CD14-positive monocyte (primary cell): ENCODE measurements at regions not wholly inside any gene's neighbourhood (a gene's known extent, or its start where the extent isn't known, plus 50 kb on each side); places are given as distances from the start of the nearest gene placed in this dataset.

Experiments used
- DNase-seq, 3 donors: peaks; one replicate each; pipeline ENCODE4 v3.0.0-alpha.2; 2011 to 2022
- H2AFZ ChIP-seq: 2 replicates; pipeline ENCODE4 v1.6.0; 2012; ENCODE audit warnings: mild to moderate bottlenecking, low read depth, low read length, inconsistent platforms; ENCODE audit not compliant: insufficient read depth, poor library complexity, severe bottlenecking
- H3K27ac ChIP-seq, 2 donors: 1 replicate in 1 of 2; 2 replicates in 1 of 2; pipeline ENCODE4 v1.5.1; 2012 to 2013; ENCODE audit warnings: low read length in 2 of 2, control low read depth in 1 of 2, inconsistent platforms in 1 of 2, low read depth in 1 of 2, mild to moderate bottlenecking in 1 of 2
- H3K27me3 ChIP-seq, 2 donors: one replicate each; pipeline versions ENCODE4 v1.6.0 to v1.6.1; 2011 to 2013; ENCODE audit warnings: low read length in 2 of 2; ENCODE audit not compliant: control insufficient read depth in 2 of 2, insufficient read depth in 2 of 2
- H3K36me3 ChIP-seq, 2 donors: replicated peaks in 1 of 2; 1 replicate in 1 of 2; 2 replicates in 1 of 2; pipeline versions ENCODE4 v1.5.1 to v1.6.1; 2012 to 2013; ENCODE audit warnings: low read length in 2 of 2, control low read depth in 1 of 2, inconsistent platforms in 1 of 2, mild to moderate bottlenecking in 1 of 2; ENCODE audit not compliant: insufficient read depth in 2 of 2, control insufficient read depth in 1 of 2
- H3K4me1 ChIP-seq, 2 donors: 1 replicate in 1 of 2; 2 replicates in 1 of 2; pipeline versions ENCODE4 v1.5.1 to v1.6.1; 2012 to 2013; ENCODE audit warnings: low read length in 2 of 2, control low read depth in 1 of 2, inconsistent platforms in 1 of 2, mild to moderate bottlenecking in 1 of 2, moderate library complexity in 1 of 2; ENCODE audit not compliant: insufficient read depth in 2 of 2, control insufficient read depth in 1 of 2
- H3K4me2 ChIP-seq: replicated peaks from 2 replicates; pipeline ENCODE3; 2012; ENCODE audit warnings: low read length, moderate library complexity, mild to moderate bottlenecking; ENCODE audit not compliant: poor library complexity, severe bottlenecking; ENCODE audit errors: extremely low read depth
- H3K4me3 ChIP-seq, 3 experiments: fragments of 200-600 bp in 1 of 3; sonication (generic) in 1 of 3; replicated peaks in 1 of 3; 1 replicate in 2 of 3; 2 replicates in 1 of 3; pipeline ENCODE4 v1.5.1; 2011 to 2013; ENCODE audit warnings: low read length in 3 of 3, mild to moderate bottlenecking in 3 of 3, control low read depth in 2 of 3, low read depth in 2 of 3, inconsistent platforms in 1 of 3, moderate library complexity in 1 of 3
- H3K79me2 ChIP-seq: 2 replicates; pipeline ENCODE4 v1.6.0; 2012; ENCODE audit warnings: mild to moderate bottlenecking, control low read depth, inconsistent platforms, low read length, moderate library complexity; ENCODE audit not compliant: insufficient read depth
- H3K9ac ChIP-seq: 2 replicates; pipeline ENCODE4 v1.6.0; 2017; ENCODE audit warnings: low read length, mild to moderate bottlenecking; ENCODE audit not compliant: insufficient read depth, poor library complexity, severe bottlenecking
- H3K9me3 ChIP-seq, 2 donors: replicated peaks in 1 of 2; 1 replicate in 1 of 2; 2 replicates in 1 of 2; pipeline versions ENCODE4 v1.5.1 to v1.6.1; 2012 to 2013; ENCODE audit warnings: low read length in 2 of 2, control low read depth in 1 of 2; ENCODE audit not compliant: control insufficient read depth in 1 of 2, insufficient read depth in 1 of 2
- H4K20me1 ChIP-seq: 2 replicates; pipeline ENCODE4 v1.6.0; 2012; ENCODE audit warnings: mild to moderate bottlenecking, low read length, control low read depth, moderate library complexity; ENCODE audit not compliant: insufficient read depth
- H3K27ac Mint-ChIP-seq, 7 donors: one replicate each; pipeline ENCODE4 v1.8.0; 2020; ENCODE audit warnings: mild to moderate bottlenecking in 7 of 7, mixed read lengths in 7 of 7, moderate library complexity in 6 of 7, inconsistent platforms in 2 of 7
- H3K27me3 Mint-ChIP-seq, 3 donors: one replicate each; pipeline ENCODE4 v1.8.0; 2021 to 2022; ENCODE audit warnings: low read depth in 3 of 3, mild to moderate bottlenecking in 3 of 3, mixed read lengths in 3 of 3, moderate library complexity in 3 of 3, inconsistent platforms in 1 of 3
- H3K36me3 Mint-ChIP-seq, 2 donors: one replicate each; pipeline ENCODE4 v1.8.0; 2020; ENCODE audit warnings: mixed read lengths in 2 of 2, inconsistent platforms in 1 of 2, mild to moderate bottlenecking in 1 of 2
- H3K4me1 Mint-ChIP-seq: one replicate; pipeline ENCODE4 v1.8.0; 2020; ENCODE audit warnings: mild to moderate bottlenecking, mixed read lengths
- H3K4me3 Mint-ChIP-seq, 2 donors: one replicate each; pipeline ENCODE4 v1.8.0; 2020; ENCODE audit warnings: mild to moderate bottlenecking in 2 of 2, mixed read lengths in 2 of 2, moderate library complexity in 1 of 2
- H3K9me3 Mint-ChIP-seq, 7 donors: one replicate each; pipeline ENCODE4 v1.8.0; 2020 to 2022; ENCODE audit warnings: mixed read lengths in 7 of 7, mild to moderate bottlenecking in 6 of 7, moderate library complexity in 6 of 7, inconsistent platforms in 2 of 7
- CTCF ChIP-seq: fragments of 200-600 bp; IDR thresholded peaks from one replicate; pipeline ENCODE4 v1.8.0; 2022; ENCODE audit warnings: antibody characterized with exemption, mild to moderate bottlenecking
- WGBS: methylation state at CpG from one replicate; pipeline ENCODE4 v1.1.5; 2013; ENCODE audit warnings: missing lambda C conversion rate; ENCODE audit not compliant: insufficient coverage; 5-methylcytosine and 5-hydroxymethylcytosine counted together
- intact Hi-C, 2 donors: fragments of 100-400 bp; cut with micrococcal nuclease; formaldehyde crosslinking; loops; one replicate each; pipeline versions ENCODE4 v1.15.0 to v1.15.1; 2023

- no peaks in the 10 kb centered on the region for H3K4me1 ChIP-seq
- no peaks in the 10 kb centered on the region for H4K20me1 ChIP-seq
- peaks cover 0 to 10% (median 2%) of the 10 kb centered on the region in 7 donors for H3K9me3 Mint-ChIP-seq
- no peaks in the 10 kb centered on the region for H3K4me1 Mint-ChIP-seq
- H3K36me3 Mint-ChIP-seq: no peaks in the 10 kb centered on the region
- H3K4me2 ChIP-seq: no peak overlapping the region
- no peak for TF ChIP-seq CTCF
- no peak overlapping the region for H3K4me3 ChIP-seq
- H3K27me3 Mint-ChIP-seq: peaks cover 0 to 4% (median 0%) of the 10 kb centered on the region in 3 donors
- H3K4me3 Mint-ChIP-seq: no peak overlapping the region
- 80% methylated on average over 1 of the region's 4 CpGs for WGBS
- intact Hi-C loops: no loop called here
- no peaks in the 10 kb centered on the region for H3K36me3 ChIP-seq
- no peak overlapping the region for H3K27ac Mint-ChIP-seq
- H3K27me3 ChIP-seq: no peaks in the 10 kb centered on the region
- no peak overlapping the region for H2AFZ ChIP-seq
- no peak for DNase-seq
- no peak overlapping the region for H3K9ac ChIP-seq
- H3K9me3 ChIP-seq: no peaks in the 10 kb centered on the region
- no peak overlapping the region for H3K27ac ChIP-seq
- no peaks in the 10 kb centered on the region for H3K79me2 ChIP-seq
These were observed 50.9 kb upstream of the UNC5B start for GRCh38 chr10:71161425-71161824.
